BE2C (cell line): ENCODE measurements at regions not wholly inside any gene's neighbourhood (a gene's known extent, or its start where the extent isn't known, plus 50 kb on each side); places are given as distances from the start of the nearest gene placed in this dataset.

ENCODE experiments used
- DNase-seq: peaks from one replicate; pipeline ENCODE4 v3.0.0-alpha.2; 2020
- H3K27me3 ChIP-seq: fragments of 250-450 bp; sonication (Bioruptor Pico); 2 replicates; pipeline ENCODE4 v1.5.1; 2020; ENCODE audit warnings: mild to moderate bottlenecking
- H3K36me3 ChIP-seq: fragments of 250-450 bp; sonication (Bioruptor Pico); 2 replicates; pipeline ENCODE4 v1.5.1; 2020; ENCODE audit warnings: mild to moderate bottlenecking
- H3K4me1 ChIP-seq: fragments of 250-450 bp; sonication (Bioruptor Pico); 2 replicates; pipeline ENCODE4 v1.5.1; 2020
- H3K4me3 ChIP-seq: 2 replicates; pipeline ENCODE4 v1.5.1; 2011; ENCODE audit warnings: low read depth, low read length
- H3K9me3 ChIP-seq: fragments of 250-450 bp; sonication (Bioruptor Pico); 2 replicates; pipeline ENCODE4 v1.5.1; 2020
- TF ChIP-seq, protein P1 (sequence below): IDR thresholded peaks from 2 replicates; pipeline ENCODE4 v1.5.1; 2012; ENCODE audit warnings: mild to moderate bottlenecking, low read depth, low read length

DNA sequence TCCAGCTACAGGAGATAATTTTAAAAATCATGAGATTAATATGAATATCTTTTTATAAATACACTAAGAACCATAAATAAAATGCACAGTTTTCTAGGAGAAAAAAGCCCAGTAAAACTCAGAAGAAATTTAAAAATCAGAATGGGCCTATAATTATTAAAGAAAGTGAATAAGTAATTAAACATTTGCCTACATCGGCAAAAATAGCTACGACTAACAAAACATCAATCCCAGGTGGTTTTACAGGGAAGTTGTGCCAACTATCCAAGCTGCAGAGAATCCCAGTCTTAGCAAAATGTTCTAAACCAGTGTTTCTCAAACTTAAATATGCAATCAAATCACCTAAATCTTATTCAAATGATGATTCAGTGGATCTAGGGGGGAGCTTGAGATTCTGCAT is 180.0 kb downstream of the TRIM29 start:
- Histone ChIP-seq H3K27me3 (no peaks in the 10 kb centered on the region), H3K4me1 (no peaks in the 10 kb centered on the region), H3K9me3 (no peaks in the 10 kb centered on the region), H3K4me3 (no peak overlapping the region), H3K36me3 (no peaks in the 10 kb centered on the region)
- no peak for DNase-seq
- TF ChIP-seq, protein P1, sequence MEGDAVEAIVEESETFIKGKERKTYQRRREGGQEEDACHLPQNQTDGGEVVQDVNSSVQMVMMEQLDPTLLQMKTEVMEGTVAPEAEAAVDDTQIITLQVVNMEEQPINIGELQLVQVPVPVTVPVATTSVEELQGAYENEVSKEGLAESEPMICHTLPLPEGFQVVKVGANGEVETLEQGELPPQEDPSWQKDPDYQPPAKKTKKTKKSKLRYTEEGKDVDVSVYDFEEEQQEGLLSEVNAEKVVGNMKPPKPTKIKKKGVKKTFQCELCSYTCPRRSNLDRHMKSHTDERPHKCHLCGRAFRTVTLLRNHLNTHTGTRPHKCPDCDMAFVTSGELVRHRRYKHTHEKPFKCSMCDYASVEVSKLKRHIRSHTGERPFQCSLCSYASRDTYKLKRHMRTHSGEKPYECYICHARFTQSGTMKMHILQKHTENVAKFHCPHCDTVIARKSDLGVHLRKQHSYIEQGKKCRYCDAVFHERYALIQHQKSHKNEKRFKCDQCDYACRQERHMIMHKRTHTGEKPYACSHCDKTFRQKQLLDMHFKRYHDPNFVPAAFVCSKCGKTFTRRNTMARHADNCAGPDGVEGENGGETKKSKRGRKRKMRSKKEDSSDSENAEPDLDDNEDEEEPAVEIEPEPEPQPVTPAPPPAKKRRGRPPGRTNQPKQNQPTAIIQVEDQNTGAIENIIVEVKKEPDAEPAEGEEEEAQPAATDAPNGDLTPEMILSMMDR: no peak

DNA sequence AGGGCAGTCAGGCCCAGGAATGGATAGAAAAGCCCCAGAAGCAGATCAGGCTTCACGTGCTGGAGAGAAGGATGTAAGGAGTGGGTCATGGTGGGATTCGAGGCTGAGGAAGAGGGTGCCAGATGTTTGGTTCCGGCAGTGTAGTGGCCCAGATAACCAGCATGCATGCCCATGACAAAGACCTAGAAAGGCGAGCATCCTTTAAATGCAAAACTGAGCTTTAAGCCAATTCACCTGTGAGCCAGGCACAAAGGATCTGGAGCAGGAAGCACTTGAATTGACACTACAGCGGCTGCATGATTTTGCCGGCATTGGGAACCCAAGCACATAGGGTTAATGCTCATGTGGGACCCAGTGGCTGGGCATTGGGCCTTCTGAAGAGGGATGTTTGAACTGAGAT is 185.5 kb downstream of the TRIM29 start:
- Histone ChIP-seq H3K36me3 (no peaks in the 10 kb centered on the region), H3K9me3 (no peaks in the 10 kb centered on the region), H3K4me3 (no peak overlapping the region), H3K27me3 (no peaks in the 10 kb centered on the region), H3K4me1 (peaks cover 7% of the 10 kb centered on the region)
- no peak for DNase-seq
- TF ChIP-seq, protein P1: no peak

DNA sequence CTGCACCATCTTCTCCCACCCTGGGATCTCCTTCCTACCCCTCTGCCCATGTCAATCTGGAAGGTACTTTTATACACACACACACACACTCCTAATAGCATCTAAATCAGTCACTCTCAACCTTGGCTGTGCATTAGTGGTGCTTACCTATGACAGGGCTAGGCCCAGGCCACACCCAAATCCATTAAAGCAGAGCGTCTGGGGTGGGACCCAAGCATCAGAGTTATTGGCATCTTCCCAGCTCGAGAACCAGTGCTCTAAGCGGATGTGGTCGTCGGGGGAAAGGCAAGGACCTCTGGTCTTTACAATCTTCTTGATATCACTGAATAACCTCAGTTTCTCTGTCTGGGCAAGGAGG is 194.6 kb downstream of the TRIM29 start:
- Histone ChIP-seq H3K27me3 (no peaks in the 10 kb centered on the region), H3K4me3 (no peak overlapping the region), H3K4me1 (0 out of 2 replicates have a peak, but pooled peaks cover 3% of the 10 kb centered on the region), H3K9me3 (no peaks in the 10 kb centered on the region), H3K36me3 (no peaks in the 10 kb centered on the region)
- TF ChIP-seq, protein P1: no peak
- DNase-seq: no peak

GRCh38 chr11:119942583-119943297 is 195.2 kb downstream of the TRIM29 start:
- TF ChIP-seq, protein P1: no peak
- Histone ChIP-seq H3K4me3 (no peak overlapping the region), H3K27me3 (no peaks in the 10 kb centered on the region), H3K4me1 (0 out of 2 replicates have a peak, but pooled peaks cover 3% of the 10 kb centered on the region), H3K36me3 (no peaks in the 10 kb centered on the region), H3K9me3 (no peaks in the 10 kb centered on the region)
- no peak for DNase-seq

- TF ChIP-seq, protein P1: no peak
- DNase-seq: no peak
- Histone ChIP-seq H3K4me1 (0 out of 2 replicates have a peak, but pooled peaks cover 3% of the 10 kb centered on the region), H3K4me3 (no peak overlapping the region), H3K9me3 (no peaks in the 10 kb centered on the region), H3K27me3 (no peaks in the 10 kb centered on the region), H3K36me3 (no peaks in the 10 kb centered on the region)
Measured at GRCh38 chr11:119941636-119942411, 196.1 kb downstream of the TRIM29 start.

DNA sequence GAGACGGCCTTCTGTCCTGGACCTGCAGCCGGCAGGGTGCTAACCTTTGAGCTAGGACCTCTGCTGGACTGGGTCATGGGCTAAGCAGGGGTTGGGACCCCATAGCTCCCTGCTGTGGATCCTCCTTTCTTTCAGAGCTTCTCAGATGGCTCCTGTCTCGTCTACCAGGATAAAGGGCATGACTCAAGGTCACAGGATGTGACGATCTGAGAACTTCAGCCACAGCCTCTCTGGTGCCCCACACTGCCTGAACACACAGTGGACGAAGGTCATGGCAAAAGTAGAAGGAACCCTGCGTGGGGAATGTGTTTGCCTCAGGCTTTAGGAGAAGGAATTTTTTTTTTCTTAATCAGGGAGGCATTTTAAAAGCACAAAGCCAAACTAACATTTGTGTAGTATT is 196.7 kb downstream of the TRIM29 start:
- 0 out of 2 replicates have a peak, but pooled peaks cover 3% of the 10 kb centered on the region for H3K4me1 ChIP-seq
- H3K36me3 ChIP-seq: no peaks in the 10 kb centered on the region
- H3K27me3 ChIP-seq: no peaks in the 10 kb centered on the region
- TF ChIP-seq, protein P1: no peak
- no peak overlapping the region for H3K4me3 ChIP-seq
- DNase-seq: no peak
- H3K9me3 ChIP-seq: no peaks in the 10 kb centered on the region
